ENCODE measurements at regions not wholly inside any gene's neighbourhood (a gene's known extent, or its start where the extent isn't known, plus 50 kb on each side); places are given as distances from the start of the nearest gene placed in this dataset.

DNA sequence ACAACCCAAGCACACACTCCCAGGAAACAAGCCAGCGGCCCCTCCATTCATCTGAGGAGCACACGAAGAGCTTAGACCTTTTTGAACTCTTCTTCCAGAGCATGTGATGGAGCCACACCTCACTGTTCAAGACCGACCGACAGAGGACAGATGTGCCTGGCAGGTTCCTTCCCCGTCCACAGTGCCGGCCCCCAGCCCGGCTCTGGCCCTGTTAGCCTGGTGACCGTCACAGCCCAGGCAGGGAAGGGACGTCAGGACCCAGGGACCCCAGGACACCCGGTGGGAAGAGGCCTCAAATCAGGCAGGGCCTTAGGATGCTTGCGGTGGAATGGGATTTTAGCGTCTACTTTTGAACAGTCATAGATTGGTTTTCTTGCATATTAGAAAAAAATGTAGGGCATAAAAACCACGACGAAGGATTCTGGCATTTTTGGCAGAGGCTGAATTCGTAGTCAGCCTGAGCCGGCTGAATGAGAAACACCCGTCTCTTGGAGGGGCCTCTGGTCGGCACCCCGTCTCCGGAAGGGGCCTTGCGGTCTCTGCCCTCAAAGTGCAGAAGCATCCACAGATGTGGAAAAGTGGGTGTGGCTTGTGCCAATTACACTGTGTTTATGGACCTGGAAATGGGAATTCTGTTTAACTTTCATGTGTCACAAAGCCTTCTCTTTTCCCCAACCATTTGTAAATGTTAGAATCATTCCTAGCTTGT, 79.3 kb downstream of the SIK1 start (continued):
- TF ChIP-seq, protein P1, sequence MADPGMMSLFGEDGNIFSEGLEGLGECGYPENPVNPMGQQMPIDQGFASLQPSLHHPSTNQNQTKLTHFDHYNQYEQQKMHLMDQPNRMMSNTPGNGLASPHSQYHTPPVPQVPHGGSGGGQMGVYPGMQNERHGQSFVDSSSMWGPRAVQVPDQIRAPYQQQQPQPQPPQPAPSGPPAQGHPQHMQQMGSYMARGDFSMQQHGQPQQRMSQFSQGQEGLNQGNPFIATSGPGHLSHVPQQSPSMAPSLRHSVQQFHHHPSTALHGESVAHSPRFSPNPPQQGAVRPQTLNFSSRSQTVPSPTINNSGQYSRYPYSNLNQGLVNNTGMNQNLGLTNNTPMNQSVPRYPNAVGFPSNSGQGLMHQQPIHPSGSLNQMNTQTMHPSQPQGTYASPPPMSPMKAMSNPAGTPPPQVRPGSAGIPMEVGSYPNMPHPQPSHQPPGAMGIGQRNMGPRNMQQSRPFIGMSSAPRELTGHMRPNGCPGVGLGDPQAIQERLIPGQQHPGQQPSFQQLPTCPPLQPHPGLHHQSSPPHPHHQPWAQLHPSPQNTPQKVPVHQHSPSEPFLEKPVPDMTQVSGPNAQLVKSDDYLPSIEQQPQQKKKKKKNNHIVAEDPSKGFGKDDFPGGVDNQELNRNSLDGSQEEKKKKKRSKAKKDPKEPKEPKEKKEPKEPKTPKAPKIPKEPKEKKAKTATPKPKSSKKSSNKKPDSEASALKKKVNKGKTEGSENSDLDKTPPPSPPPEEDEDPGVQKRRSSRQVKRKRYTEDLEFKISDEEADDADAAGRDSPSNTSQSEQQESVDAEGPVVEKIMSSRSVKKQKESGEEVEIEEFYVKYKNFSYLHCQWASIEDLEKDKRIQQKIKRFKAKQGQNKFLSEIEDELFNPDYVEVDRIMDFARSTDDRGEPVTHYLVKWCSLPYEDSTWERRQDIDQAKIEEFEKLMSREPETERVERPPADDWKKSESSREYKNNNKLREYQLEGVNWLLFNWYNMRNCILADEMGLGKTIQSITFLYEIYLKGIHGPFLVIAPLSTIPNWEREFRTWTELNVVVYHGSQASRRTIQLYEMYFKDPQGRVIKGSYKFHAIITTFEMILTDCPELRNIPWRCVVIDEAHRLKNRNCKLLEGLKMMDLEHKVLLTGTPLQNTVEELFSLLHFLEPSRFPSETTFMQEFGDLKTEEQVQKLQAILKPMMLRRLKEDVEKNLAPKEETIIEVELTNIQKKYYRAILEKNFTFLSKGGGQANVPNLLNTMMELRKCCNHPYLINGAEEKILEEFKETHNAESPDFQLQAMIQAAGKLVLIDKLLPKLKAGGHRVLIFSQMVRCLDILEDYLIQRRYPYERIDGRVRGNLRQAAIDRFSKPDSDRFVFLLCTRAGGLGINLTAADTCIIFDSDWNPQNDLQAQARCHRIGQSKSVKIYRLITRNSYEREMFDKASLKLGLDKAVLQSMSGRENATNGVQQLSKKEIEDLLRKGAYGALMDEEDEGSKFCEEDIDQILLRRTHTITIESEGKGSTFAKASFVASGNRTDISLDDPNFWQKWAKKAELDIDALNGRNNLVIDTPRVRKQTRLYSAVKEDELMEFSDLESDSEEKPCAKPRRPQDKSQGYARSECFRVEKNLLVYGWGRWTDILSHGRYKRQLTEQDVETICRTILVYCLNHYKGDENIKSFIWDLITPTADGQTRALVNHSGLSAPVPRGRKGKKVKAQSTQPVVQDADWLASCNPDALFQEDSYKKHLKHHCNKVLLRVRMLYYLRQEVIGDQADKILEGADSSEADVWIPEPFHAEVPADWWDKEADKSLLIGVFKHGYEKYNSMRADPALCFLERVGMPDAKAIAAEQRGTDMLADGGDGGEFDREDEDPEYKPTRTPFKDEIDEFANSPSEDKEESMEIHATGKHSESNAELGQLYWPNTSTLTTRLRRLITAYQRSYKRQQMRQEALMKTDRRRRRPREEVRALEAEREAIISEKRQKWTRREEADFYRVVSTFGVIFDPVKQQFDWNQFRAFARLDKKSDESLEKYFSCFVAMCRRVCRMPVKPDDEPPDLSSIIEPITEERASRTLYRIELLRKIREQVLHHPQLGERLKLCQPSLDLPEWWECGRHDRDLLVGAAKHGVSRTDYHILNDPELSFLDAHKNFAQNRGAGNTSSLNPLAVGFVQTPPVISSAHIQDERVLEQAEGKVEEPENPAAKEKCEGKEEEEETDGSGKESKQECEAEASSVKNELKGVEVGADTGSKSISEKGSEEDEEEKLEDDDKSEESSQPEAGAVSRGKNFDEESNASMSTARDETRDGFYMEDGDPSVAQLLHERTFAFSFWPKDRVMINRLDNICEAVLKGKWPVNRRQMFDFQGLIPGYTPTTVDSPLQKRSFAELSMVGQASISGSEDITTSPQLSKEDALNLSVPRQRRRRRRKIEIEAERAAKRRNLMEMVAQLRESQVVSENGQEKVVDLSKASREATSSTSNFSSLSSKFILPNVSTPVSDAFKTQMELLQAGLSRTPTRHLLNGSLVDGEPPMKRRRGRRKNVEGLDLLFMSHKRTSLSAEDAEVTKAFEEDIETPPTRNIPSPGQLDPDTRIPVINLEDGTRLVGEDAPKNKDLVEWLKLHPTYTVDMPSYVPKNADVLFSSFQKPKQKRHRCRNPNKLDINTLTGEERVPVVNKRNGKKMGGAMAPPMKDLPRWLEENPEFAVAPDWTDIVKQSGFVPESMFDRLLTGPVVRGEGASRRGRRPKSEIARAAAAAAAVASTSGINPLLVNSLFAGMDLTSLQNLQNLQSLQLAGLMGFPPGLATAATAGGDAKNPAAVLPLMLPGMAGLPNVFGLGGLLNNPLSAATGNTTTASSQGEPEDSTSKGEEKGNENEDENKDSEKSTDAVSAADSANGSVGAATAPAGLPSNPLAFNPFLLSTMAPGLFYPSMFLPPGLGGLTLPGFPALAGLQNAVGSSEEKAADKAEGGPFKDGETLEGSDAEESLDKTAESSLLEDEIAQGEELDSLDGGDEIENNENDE (IDR thresholded peaks at IDR 0.05; ENCODE audit: insufficient replicate concordance, low read length), result no peak
- TF ChIP-seq BCL11A (IDR thresholded peaks at IDR 0.05; ENCODE audit: low read depth in 2 of 2, low read length in 2 of 2), result no peak
- no peak for TF ChIP-seq RAD21 (IDR thresholded peaks at IDR 0.05 in 1 of 2, conservative IDR thresholded peaks at IDR 0.05 in 1 of 2; ENCODE audit: low read depth in 2 of 2, low read length in 2 of 2)
- TF ChIP-seq KDM1A (IDR thresholded peaks at IDR 0.05; ENCODE audit: borderline replicate concordance, low read length), result no peak
- TF ChIP-seq ZNF274 (IDR thresholded peaks at IDR 0.05; ENCODE audit: borderline replicate concordance, extremely low read depth, low read length), result no peak
- no peak for TF ChIP-seq RFX5 (IDR thresholded peaks at IDR 0.05; ENCODE audit: borderline replicate concordance, low read depth, low read length)
- TF ChIP-seq, protein P2, sequence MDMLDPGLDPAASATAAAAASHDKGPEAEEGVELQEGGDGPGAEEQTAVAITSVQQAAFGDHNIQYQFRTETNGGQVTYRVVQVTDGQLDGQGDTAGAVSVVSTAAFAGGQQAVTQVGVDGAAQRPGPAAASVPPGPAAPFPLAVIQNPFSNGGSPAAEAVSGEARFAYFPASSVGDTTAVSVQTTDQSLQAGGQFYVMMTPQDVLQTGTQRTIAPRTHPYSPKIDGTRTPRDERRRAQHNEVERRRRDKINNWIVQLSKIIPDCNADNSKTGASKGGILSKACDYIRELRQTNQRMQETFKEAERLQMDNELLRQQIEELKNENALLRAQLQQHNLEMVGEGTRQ (IDR thresholded peaks at IDR 0.05; ENCODE audit: low read length), result no peak

Measured in H1 (cell line).